ENCODE measurements at regions not wholly inside any gene's neighbourhood (a gene's known extent, or its start where the extent isn't known, plus 50 kb on each side); places are given as distances from the start of the nearest gene placed in this dataset.

DNA sequence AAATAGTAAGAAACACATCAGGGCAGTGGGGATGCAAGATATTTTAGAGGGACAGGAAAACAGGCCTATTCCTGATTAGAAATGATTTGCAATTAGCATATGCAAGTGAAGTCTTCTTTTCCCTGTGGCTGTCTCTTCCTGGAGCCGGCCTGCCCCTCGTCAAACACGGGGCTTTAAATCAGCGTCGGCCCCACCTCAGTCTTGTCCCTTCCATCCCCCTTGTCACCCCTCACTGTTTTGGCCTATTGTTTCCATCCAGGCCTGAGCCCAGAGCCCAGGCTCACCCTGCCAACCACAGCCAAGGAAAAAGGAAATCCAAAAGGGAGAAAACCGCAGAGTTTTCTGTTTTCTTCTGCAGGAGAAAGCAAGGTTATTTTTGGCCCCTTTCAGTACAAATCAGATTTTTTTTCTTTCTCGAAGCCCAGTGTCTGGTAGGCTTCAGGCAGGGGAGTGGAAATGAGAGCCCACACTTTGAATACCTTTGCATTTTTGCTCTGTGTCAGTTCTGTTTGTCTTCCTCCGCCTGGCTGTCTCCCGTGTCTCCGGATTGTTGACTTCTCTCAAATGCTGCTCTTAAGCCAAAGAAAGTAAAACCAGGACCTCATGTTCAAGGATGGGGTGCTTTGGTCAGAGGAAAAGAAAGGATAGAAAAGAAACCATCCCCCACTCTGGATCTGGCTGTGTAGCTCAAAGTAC, 399.9 kb upstream of the CDH11 start:
- TF ChIP-seq GATA2 (IDR thresholded peaks at IDR 0.05; ENCODE audit: low read depth, low read length) (no peak), GATA3 (IDR thresholded peaks at IDR 0.05; ENCODE audit: low read depth, low read length) (no peak)
